ENCODE measurements at regions not wholly inside any gene's neighbourhood (a gene's known extent, or its start where the extent isn't known, plus 50 kb on each side); places are given as distances from the start of the nearest gene placed in this dataset.

- ATAC-seq: peak; percentile 23
- intact Hi-C loops (cut with micrococcal nuclease): no loop called here
- DNase-seq: no peak
These were observed 333.8 kb downstream of the HAPSTR1 start for GRCh38 chr16:9425236-9425635.

- ATAC-seq (no peak), DNase-seq (no peak)
- intact Hi-C loops (cut with micrococcal nuclease): no loop called here
These were observed 337.0 kb downstream of the HAPSTR1 start for GRCh38 chr16:9428355-9429005.

GRCh38 chr16:9429646-9430330 is 338.3 kb downstream of the HAPSTR1 start:
- no peak for DNase-seq
- ATAC-seq: no peak
- intact Hi-C loops (cut with micrococcal nuclease): no loop called here

GRCh38 chr16:9434659-9435058 is 343.2 kb downstream of the HAPSTR1 start:
- intact Hi-C loops (cut with micrococcal nuclease): no loop called here
- DNase-seq: no peak
- ATAC-seq: no peak

- DNase-seq: no peak
- no peak for ATAC-seq
- intact Hi-C loops (cut with micrococcal nuclease): no loop called here
These were observed 344.7 kb downstream of the HAPSTR1 start for GRCh38 chr16:9436175-9436574.

GRCh38 chr16:9437115-9437514 is 345.7 kb downstream of the HAPSTR1 start:
- intact Hi-C loops (cut with micrococcal nuclease): no loop called here
- ATAC-seq: no peak
- DNase-seq: no peak

GRCh38 chr16:9438991-9439390 is 347.5 kb downstream of the HAPSTR1 start:
- intact Hi-C loops (cut with micrococcal nuclease): no loop called here
- ATAC-seq: no peak
- no peak for DNase-seq

GRCh38 chr16:9441012-9441411 is 349.6 kb downstream of the HAPSTR1 start:
- DNase-seq (no peak), ATAC-seq (no peak)
- intact Hi-C loops (cut with micrococcal nuclease): no loop called here

- no peak for DNase-seq
- no peak for ATAC-seq
- intact Hi-C loops (cut with micrococcal nuclease): no loop called here
These were observed 352.4 kb downstream of the HAPSTR1 start for GRCh38 chr16:9443864-9444263.

GRCh38 chr16:9446471-9447194 is 355.2 kb downstream of the HAPSTR1 start:
- no peak for DNase-seq
- ATAC-seq: peak; percentile 91
- intact Hi-C loops (cut with micrococcal nuclease): no loop called here

GRCh38 chr16:9447195-9447551 is 355.7 kb downstream of the HAPSTR1 start:
- peak; percentile 93 for ATAC-seq
- intact Hi-C loops (cut with micrococcal nuclease): no loop called here

GRCh38 chr16:9447699-9448098 is 356.3 kb downstream of the HAPSTR1 start:
- ATAC-seq (peak; percentile 52), DNase-seq (peak; percentile 31)
- intact Hi-C loops (cut with micrococcal nuclease): no loop called here

More at GRCh38 chr16:9447195-9447551, 355.7 kb downstream of the HAPSTR1 start:
- peak; percentile 84 for DNase-seq

- DNase-seq (no peak), ATAC-seq (no peak)
- intact Hi-C loops (cut with micrococcal nuclease): no loop called here
These were observed 358.2 kb downstream of the HAPSTR1 start for GRCh38 chr16:9449597-9449996.

- DNase-seq (no peak), ATAC-seq (no peak)
These were observed 365.8 kb downstream of the HAPSTR1 start for GRCh38 chr16:9457215-9457614.

GRCh38 chr16:9458816-9459215 is 367.4 kb downstream of the HAPSTR1 start:
- intact Hi-C loops (cut with micrococcal nuclease): no loop called here
- DNase-seq (no peak), ATAC-seq (no peak)

More at GRCh38 chr16:9457215-9457614, 365.8 kb downstream of the HAPSTR1 start:
- intact Hi-C loops (cut with micrococcal nuclease): no loop called here

GRCh38 chr16:9462984-9463383 is 371.5 kb downstream of the HAPSTR1 start:
- DNase-seq (no peak), ATAC-seq (no peak)
- intact Hi-C loops (cut with micrococcal nuclease): no loop called here

GRCh38 chr16:9463461-9463860 is 372.0 kb downstream of the HAPSTR1 start:
- ATAC-seq (no peak), DNase-seq (no peak)
- intact Hi-C loops (cut with micrococcal nuclease): no loop called here

- ATAC-seq (no peak), DNase-seq (no peak)
- intact Hi-C loops (cut with micrococcal nuclease): no loop called here
These were observed 373.7 kb downstream of the HAPSTR1 start for GRCh38 chr16:9465161-9465560.

- intact Hi-C loops (cut with micrococcal nuclease): no loop called here
- no peak for ATAC-seq
These were observed 378.1 kb downstream of the HAPSTR1 start for GRCh38 chr16:9469512-9469911.

GRCh38 chr16:9476744-9477143 is 385.3 kb downstream of the HAPSTR1 start:
- intact Hi-C loops (cut with micrococcal nuclease): no loop called here
- ATAC-seq: no peak
- no peak for DNase-seq

More at GRCh38 chr16:9469512-9469911, 378.1 kb downstream of the HAPSTR1 start:
- DNase-seq: no peak
